ENCODE measurements at regions not wholly inside any gene's neighbourhood (a gene's known extent, or its start where the extent isn't known, plus 50 kb on each side); places are given as distances from the start of the nearest gene placed in this dataset.

GRCh38 chr13:69418319-69418718 is 689.3 kb upstream of the ATXN8OS start:
- DNase-seq (ENCODE audit: extremely low read depth in 1 of 4, low spot score in 3 of 4) (no peak), ATAC-seq (no peak), FAIRE-seq (no peak)
- TF ChIP-seq HNRNPL (IDR thresholded peaks at IDR 0.05; ENCODE audit: low read depth, low read length) (no peak), ELF2 (CRISPR knock-in tag; IDR thresholded peaks at IDR 0.05) (no peak), RBBP5 (IDR thresholded peaks at IDR 0.05; ENCODE audit: borderline replicate concordance, insufficient read depth, low read length, poor library complexity, severe bottlenecking) (no peak), KLF13 (tag; IDR thresholded peaks at IDR 0.05; ENCODE audit: borderline replicate concordance, low read depth) (no peak), ZNF12 (CRISPR knock-in tag; IDR thresholded peaks at IDR 0.05) (no peak)
- TF ChIP-seq, protein P1, sequence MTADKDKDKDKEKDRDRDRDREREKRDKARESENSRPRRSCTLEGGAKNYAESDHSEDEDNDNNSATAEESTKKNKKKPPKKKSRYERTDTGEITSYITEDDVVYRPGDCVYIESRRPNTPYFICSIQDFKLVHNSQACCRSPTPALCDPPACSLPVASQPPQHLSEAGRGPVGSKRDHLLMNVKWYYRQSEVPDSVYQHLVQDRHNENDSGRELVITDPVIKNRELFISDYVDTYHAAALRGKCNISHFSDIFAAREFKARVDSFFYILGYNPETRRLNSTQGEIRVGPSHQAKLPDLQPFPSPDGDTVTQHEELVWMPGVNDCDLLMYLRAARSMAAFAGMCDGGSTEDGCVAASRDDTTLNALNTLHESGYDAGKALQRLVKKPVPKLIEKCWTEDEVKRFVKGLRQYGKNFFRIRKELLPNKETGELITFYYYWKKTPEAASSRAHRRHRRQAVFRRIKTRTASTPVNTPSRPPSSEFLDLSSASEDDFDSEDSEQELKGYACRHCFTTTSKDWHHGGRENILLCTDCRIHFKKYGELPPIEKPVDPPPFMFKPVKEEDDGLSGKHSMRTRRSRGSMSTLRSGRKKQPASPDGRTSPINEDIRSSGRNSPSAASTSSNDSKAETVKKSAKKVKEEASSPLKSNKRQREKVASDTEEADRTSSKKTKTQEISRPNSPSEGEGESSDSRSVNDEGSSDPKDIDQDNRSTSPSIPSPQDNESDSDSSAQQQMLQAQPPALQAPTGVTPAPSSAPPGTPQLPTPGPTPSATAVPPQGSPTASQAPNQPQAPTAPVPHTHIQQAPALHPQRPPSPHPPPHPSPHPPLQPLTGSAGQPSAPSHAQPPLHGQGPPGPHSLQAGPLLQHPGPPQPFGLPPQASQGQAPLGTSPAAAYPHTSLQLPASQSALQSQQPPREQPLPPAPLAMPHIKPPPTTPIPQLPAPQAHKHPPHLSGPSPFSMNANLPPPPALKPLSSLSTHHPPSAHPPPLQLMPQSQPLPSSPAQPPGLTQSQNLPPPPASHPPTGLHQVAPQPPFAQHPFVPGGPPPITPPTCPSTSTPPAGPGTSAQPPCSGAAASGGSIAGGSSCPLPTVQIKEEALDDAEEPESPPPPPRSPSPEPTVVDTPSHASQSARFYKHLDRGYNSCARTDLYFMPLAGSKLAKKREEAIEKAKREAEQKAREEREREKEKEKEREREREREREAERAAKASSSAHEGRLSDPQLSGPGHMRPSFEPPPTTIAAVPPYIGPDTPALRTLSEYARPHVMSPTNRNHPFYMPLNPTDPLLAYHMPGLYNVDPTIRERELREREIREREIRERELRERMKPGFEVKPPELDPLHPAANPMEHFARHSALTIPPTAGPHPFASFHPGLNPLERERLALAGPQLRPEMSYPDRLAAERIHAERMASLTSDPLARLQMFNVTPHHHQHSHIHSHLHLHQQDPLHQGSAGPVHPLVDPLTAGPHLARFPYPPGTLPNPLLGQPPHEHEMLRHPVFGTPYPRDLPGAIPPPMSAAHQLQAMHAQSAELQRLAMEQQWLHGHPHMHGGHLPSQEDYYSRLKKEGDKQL (CRISPR knock-in tag; IDR thresholded peaks at IDR 0.05; ENCODE audit: borderline replicate concordance) = no peak
- no peaks in the 10 kb centered on the region for H4K20me1 ChIP-seq (replicated peaks; ENCODE audit: control insufficient read depth, insufficient read depth, low read length)
- H3K4me2 ChIP-seq (ENCODE audit: insufficient read depth, low read length) = no peak overlapping the region
- POLR2A ChIA-PET = no interaction called here
- no peak overlapping the region for H3K27ac ChIP-seq (ENCODE audit: extremely low read depth, low read depth, low read length)
- no peaks in the 10 kb centered on the region for H3K79me2 ChIP-seq (ENCODE audit: control insufficient read depth, insufficient read depth, low read length)
- in situ Hi-C loops (cut with MboI) (no loop called here), intact Hi-C loops (cut with micrococcal nuclease) (no loop called here)
- H3K9ac ChIP-seq (ENCODE audit: insufficient read depth in 1 of 2, low read depth in 2 of 2, low read length in 2 of 2) = no peak overlapping the region
- BruUV-seq (replicated peaks) = no TSS peak
- CTCF ChIA-PET (ENCODE audit: low intra/inter-chr PET ratio) = no interaction called here
- peaks cover 2% of the 10 kb centered on the region; the same call in 1 of the 2 replicates for H3K9me3 ChIP-seq (replicated peaks; ENCODE audit: control insufficient read depth, insufficient read depth, low read depth, low read length)
- no peak overlapping the region for H3K4me3 ChIP-seq
- H3K36me3 ChIP-seq (ENCODE audit: control insufficient read depth, insufficient read depth, low read length) = no peaks in the 10 kb centered on the region
- no peaks in the 10 kb centered on the region for H3K27me3 ChIP-seq (ENCODE audit: control insufficient read depth in 2 of 2, insufficient read depth in 2 of 2, low read length in 2 of 2)
- H3K4me1 ChIP-seq (replicated peaks in 1 of 2; ENCODE audit: control insufficient read depth in 2 of 2, insufficient read depth in 2 of 2, low read length in 2 of 2) = no peaks in the 10 kb centered on the region
- no peak overlapping the region for H2AFZ ChIP-seq (ENCODE audit: low read depth, low read length)
- H3K9me1 ChIP-seq (ENCODE audit: control insufficient read depth, insufficient read depth, low read length) = no peaks in the 10 kb centered on the region

Measured in K562 (cell line).